GM10266 (cell line): ENCODE measurements at regions not wholly inside any gene's neighbourhood (a gene's known extent, or its start where the extent isn't known, plus 50 kb on each side); places are given as distances from the start of the nearest gene placed in this dataset.
"Not testable (repeated sequence)": the region's sequence is repeated elsewhere in the genome, so short reads cannot be mapped to it uniquely, and the experiment has no call there.

ENCODE experiments used
- DNase-seq: peaks from one replicate; pipeline ENCODE4 v3.0.0; 2012; ENCODE audit errors: extremely low spot score
- CTCF ChIP-seq: IDR thresholded peaks from 2 replicates; pipeline ENCODE4 v1.5.1; 2012; ENCODE audit warnings: mild to moderate bottlenecking, low read depth; ENCODE audit not compliant: control insufficient read depth, insufficient read depth; ENCODE audit errors: missing control alignments

- peak; percentile 62 for TF ChIP-seq CTCF
- DNase-seq, result peak; percentile 28
Measured at GRCh38 chr15:62254137-62254934, 89.3 kb upstream of the C2CD4B start.

GRCh38 chr15:62256430-62256829 is 91.3 kb upstream of the C2CD4B start:
- DNase-seq, result not testable (repeated sequence)

- DNase-seq, result no peak
Measured at GRCh38 chr15:62257996-62258521, 93.0 kb upstream of the C2CD4B start.

GRCh38 chr15:62262305-62262941 is 97.3 kb upstream of the C2CD4B start:
- no peak for TF ChIP-seq CTCF
- no peak for DNase-seq

More at GRCh38 chr15:62257996-62258521, 93.0 kb upstream of the C2CD4B start:
- no peak for TF ChIP-seq CTCF

- no peak for TF ChIP-seq CTCF
- DNase-seq, result no peak
Measured at GRCh38 chr15:62264196-62264595, 99.1 kb upstream of the C2CD4B start.

GRCh38 chr15:62269504-62269903 is 104.4 kb upstream of the C2CD4B start:
- TF ChIP-seq CTCF, result no peak
- no peak for DNase-seq

GRCh38 chr15:62270216-62270921 is 105.3 kb upstream of the C2CD4B start:
- TF ChIP-seq CTCF, result no peak
- no peak for DNase-seq
